HG03558 (cell line): ENCODE measurements at regions not wholly inside any gene's neighbourhood (a gene's known extent, or its start where the extent isn't known, plus 50 kb on each side); places are given as distances from the start of the nearest gene placed in this dataset.

Source experiments
- ATAC-seq: cut with Tn5 transposase; IDR thresholded peaks from one replicate; pipeline ENCODE4 v1.9.1; 2021; ENCODE audit warnings: moderate number of reproducible peaks; ENCODE audit not compliant: unreplicated experiment; ENCODE audit errors: extremely low read depth

DNA sequence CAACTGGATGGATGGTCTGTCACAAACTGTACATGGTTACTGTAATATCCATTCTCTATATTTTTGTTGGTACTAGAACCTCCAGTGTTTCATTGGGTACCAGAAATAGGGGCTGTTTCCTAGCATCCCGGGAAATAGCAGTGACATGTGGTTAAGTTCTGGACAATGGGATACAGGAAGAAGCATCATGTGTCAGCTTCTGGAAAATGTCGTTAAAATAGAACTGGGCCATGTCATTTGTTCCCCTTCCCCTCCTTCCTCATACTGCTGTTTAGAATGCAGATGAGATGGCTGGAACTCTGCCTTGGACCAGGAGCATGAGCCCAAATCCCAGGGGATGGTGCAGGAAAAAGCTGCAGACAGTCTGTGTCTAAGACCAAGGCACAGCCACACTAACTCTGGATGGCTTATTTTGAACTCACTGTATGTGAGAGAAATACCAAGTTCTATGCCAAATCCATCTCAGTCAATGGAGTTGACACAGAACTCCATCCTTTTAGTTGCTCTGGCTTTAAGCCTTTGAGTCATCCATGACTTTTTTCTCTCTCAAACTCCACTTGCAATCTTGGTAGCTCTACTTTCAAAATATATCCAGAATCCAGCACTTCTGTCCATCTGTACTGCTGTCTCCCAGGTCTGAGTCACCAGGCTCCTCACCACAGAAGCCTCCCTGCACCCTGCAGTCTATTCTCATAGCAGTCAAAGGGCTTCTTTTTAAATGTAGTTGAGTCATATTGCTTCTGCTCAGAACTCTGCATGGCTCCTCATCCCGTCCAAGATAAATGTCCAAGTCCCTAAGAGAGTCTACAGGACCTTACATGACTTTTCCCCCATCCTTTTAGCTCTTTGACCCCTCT is 184.2 kb downstream of the NSG2 start:
- ATAC-seq: no peak

GRCh38 chr5:174231956-174232487 is 186.5 kb downstream of the NSG2 start:
- ATAC-seq: no peak

GRCh38 chr5:174234388-174234787 is 188.9 kb downstream of the NSG2 start:
- no peak for ATAC-seq

GRCh38 chr5:174235221-174236011 is 189.9 kb downstream of the NSG2 start:
- ATAC-seq: no peak

GRCh38 chr5:174236070-174236469 is 190.6 kb downstream of the NSG2 start:
- ATAC-seq: no peak

GRCh38 chr5:174239718-174240117 is 194.2 kb downstream of the NSG2 start:
- no peak for ATAC-seq

- ATAC-seq: no peak
These were observed 197.1 kb downstream of the NSG2 start for GRCh38 chr5:174242573-174242972.

DNA sequence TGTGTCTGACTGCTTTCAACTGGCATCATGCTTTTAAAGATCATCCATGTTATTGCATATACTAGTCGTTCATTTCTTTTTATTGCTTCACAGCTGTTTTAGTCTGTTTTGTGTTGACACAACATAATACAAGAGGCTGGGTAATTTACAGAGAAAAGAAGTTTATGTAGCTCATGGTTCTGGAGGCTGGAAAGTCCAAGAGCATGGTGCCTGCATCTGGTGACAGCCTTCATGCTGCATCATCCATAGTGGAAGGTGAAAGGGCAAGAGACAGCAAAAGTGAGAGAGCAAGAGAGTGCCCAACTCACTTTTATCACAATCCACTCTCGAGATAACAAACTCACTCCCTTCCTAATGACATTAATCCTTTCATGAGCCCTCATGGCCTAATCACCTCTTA is 198.4 kb downstream of the NSG2 start:
- ATAC-seq: no peak

GRCh38 chr5:174245516-174246075 is 200.1 kb downstream of the NSG2 start:
- no peak for ATAC-seq

GRCh38 chr5:174246743-174247142 is 201.2 kb downstream of the NSG2 start:
- ATAC-seq: no peak

- ATAC-seq: no peak
These were observed 201.8 kb downstream of the NSG2 start for GRCh38 chr5:174247301-174247700.

DNA sequence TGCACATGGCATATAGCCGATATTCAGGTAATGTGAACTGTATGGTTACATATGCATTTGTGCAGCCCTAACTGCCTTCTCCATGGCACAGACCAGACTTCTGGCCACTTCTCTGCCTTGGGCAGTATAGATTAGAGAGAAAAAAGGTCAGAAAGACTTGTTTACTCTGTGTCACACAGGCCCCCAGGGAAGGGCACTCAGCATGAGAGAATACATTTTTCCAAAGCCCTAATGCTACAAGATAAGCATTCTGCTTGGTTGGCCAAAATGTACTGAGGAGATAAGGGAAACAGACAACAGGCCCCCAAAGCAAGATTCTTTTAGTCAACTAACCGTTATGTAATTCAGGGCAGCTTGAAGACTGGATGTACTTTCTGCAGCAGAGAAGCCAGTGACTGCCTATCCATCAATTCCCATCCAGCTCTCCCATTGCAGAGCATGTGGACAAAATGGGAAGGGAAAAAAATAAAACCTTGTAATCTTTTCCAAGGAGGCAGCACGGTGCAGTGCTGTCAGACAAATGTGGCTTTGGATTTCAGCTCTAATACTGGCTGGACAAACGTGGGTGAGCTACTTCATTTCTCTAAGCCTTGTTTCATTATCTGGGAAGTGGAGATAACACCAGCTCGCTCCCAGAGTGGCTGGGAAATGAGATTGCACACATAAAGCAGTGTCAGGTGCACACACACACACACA is 205.9 kb downstream of the NSG2 start:
- ATAC-seq: no peak

DNA sequence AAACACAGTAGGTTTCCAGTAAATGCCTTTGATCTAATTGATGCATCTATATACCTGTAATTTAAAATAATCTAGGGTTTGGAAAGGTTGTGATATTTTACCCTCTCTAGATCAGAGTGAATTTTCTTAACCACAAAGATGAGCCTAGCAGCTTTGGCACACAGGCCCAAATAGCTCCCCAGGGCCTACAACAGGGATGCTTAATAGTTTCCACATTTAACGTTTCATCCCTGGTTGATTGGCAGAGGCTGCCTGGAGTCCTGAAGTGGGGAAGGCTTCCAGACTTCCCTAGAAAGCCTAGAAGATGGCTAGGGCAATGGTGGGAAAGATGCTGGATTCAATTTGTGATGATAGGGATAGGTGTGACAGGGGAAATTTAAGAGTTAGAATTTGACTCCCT is 206.6 kb downstream of the NSG2 start:
- ATAC-seq: no peak

- no peak for ATAC-seq
These were observed 214.4 kb downstream of the NSG2 start for GRCh38 chr5:174259696-174260420.

DNA sequence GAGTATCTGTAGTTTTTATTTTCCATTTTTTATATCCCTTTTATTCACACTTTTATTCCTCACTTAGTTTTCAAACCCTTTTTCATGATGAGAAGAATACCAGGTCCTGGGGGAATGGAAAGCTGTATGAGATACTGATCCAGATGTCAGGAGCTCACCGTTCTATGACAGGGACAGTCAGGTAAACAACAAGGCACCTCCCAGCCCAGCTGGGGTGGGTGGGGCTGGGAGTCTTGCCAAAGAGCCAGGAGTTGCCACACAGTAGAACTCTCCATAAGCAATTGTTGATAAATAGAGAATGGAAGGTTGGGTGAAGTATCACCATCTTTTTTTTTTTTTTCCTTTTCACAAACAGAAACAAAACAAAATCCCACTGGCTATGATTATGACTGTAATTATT is 225.8 kb downstream of the NSG2 start:
- no peak for ATAC-seq

- ATAC-seq: no peak
These were observed 227.2 kb downstream of the NSG2 start for GRCh38 chr5:174272671-174273070.

GRCh38 chr5:174273325-174273724 is 227.8 kb downstream of the NSG2 start:
- ATAC-seq: peak; percentile 94

GRCh38 chr5:174275959-174276358 is 230.5 kb downstream of the NSG2 start:
- no peak for ATAC-seq

GRCh38 chr5:174281089-174281760 is 235.7 kb downstream of the NSG2 start:
- no peak for ATAC-seq
